DMS114 treated with DMSO at 0.1 percent for 48 hours (cell line): ENCODE measurements at regions not wholly inside any gene's neighbourhood (a gene's known extent, or its start where the extent isn't known, plus 50 kb on each side); places are given as distances from the start of the nearest gene placed in this dataset.

Experiments used
- DNase-seq: peaks from one replicate; lab custom pipeline; 2025; ENCODE audit not compliant: unreplicated experiment; lab: John Stamatoyannopoulos, UW

- no peak for DNase-seq
Measured at GRCh38 chr21:17422931-17423330, 89.9 kb upstream of the CXADR start.

GRCh38 chr21:17427157-17427556, 85.7 kb upstream of the CXADR start:
- DNase-seq: no peak

- DNase-seq: no peak
Measured at GRCh38 chr21:17427831-17428483, 84.9 kb upstream of the CXADR start.

- no peak for DNase-seq
Measured at GRCh38 chr21:17428484-17428869, 84.4 kb upstream of the CXADR start.

- DNase-seq: no peak
Measured at GRCh38 chr21:17428980-17429379, 83.9 kb upstream of the CXADR start.

GRCh38 chr21:17429936-17430335, 82.9 kb upstream of the CXADR start:
- no peak for DNase-seq

GRCh38 chr21:17432732-17433057, 80.1 kb upstream of the CXADR start:
- no peak for DNase-seq

- no peak for DNase-seq
Measured at GRCh38 chr21:17433730-17434129, 79.1 kb upstream of the CXADR start.

GRCh38 chr21:17435565-17436543, 77.0 kb upstream of the CXADR start:
- DNase-seq: no peak

- no peak for DNase-seq
Measured at GRCh38 chr21:17436626-17437111, 76.2 kb upstream of the CXADR start.

GRCh38 chr21:17438635-17439034, 74.2 kb upstream of the CXADR start:
- DNase-seq: no peak

- DNase-seq: no peak
Measured at GRCh38 chr21:17440969-17441368, 71.9 kb upstream of the CXADR start.

GRCh38 chr21:17441370-17441769, 71.5 kb upstream of the CXADR start:
- DNase-seq: no peak

- DNase-seq: no peak
Measured at GRCh38 chr21:17442165-17442564, 70.7 kb upstream of the CXADR start.

GRCh38 chr21:17444828-17445227, 68.0 kb upstream of the CXADR start:
- no peak for DNase-seq

- no peak for DNase-seq
Measured at GRCh38 chr21:17446737-17447136, 66.1 kb upstream of the CXADR start.

GRCh38 chr21:17449701-17450100, 63.1 kb upstream of the CXADR start:
- DNase-seq: no peak

- DNase-seq: no peak
Measured at GRCh38 chr21:17451364-17451891, 61.4 kb upstream of the CXADR start.

GRCh38 chr21:17454315-17455027, 58.4 kb upstream of the CXADR start:
- DNase-seq: peak; percentile 89

GRCh38 chr21:17455028-17455353, 57.9 kb upstream of the CXADR start:
- DNase-seq: no peak

GRCh38 chr21:17455451-17455850, 57.4 kb upstream of the CXADR start:
- DNase-seq: no peak

- DNase-seq: no peak
Measured at GRCh38 chr21:17458279-17458678, 54.6 kb upstream of the CXADR start.
